ENCODE measurements at regions not wholly inside any gene's neighbourhood (a gene's known extent, or its start where the extent isn't known, plus 50 kb on each side); places are given as distances from the start of the nearest gene placed in this dataset.

DNA sequence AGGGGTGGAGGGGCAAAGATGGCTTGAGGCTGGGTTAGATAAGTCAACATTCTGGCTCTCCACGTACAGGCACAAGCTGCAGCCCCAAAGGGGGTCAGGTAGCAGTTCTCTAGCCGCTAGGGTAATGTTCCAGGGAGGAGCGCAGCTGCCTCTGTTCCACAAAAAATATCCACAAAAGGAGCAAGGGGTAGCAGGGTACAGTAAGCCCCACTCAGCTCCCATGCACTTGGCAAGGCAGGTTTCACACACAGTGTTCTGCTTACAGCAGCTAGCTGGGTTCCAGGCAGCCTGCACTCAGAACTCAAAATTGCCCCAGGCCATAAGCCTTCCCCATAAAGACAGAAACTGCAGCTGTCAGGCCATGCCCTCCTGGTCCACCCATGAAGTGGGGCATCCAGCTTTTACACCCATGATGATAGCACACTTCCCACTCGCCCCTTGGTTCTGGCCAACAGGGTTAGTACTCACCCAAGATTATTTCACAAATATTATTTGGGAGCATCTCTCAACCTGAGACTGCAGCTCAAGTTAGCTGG is 130.0 kb downstream of the CYSLTR2 start:
- in situ Hi-C loops (cut with MboI; ENCODE audit: low sequenced_read_pairs, unreplicated experiment) = no loop called here
- no peak for DNase-seq (ENCODE audit: low spot score)
- TF ChIP-seq, protein P1, sequence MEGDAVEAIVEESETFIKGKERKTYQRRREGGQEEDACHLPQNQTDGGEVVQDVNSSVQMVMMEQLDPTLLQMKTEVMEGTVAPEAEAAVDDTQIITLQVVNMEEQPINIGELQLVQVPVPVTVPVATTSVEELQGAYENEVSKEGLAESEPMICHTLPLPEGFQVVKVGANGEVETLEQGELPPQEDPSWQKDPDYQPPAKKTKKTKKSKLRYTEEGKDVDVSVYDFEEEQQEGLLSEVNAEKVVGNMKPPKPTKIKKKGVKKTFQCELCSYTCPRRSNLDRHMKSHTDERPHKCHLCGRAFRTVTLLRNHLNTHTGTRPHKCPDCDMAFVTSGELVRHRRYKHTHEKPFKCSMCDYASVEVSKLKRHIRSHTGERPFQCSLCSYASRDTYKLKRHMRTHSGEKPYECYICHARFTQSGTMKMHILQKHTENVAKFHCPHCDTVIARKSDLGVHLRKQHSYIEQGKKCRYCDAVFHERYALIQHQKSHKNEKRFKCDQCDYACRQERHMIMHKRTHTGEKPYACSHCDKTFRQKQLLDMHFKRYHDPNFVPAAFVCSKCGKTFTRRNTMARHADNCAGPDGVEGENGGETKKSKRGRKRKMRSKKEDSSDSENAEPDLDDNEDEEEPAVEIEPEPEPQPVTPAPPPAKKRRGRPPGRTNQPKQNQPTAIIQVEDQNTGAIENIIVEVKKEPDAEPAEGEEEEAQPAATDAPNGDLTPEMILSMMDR (IDR thresholded peaks at IDR 0.05; ENCODE audit: borderline replicate concordance, control extremely low read depth, extremely low read depth, insufficient read depth, missing control alignments) = no peak

DNA sequence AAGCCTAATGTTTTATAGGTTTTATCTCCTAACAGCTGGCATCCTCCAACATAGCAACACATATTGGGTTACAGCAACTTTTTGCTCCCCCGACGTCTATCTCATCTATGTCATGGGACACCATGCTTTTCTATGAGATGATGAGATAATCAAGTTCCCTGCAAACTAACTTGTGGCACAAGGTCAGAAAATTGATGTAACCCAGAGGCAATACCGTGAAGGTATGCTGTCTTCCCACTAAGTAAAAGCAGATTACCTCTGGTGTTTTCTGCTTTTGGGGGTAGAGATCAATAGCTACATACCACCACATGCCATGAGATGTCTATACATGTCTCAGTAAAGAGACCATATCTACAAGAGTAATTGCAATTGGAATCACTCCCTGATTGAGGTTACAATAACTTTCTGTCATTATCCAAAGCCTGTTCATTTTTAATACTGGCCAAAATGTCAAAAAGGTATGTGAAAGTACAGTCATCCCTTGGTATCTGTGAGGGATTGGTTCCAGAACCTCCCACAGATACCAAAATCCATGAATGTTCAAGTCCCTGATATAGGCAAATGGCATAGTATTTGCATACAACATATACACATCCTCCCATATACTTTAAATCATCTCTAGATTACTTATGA is 131.3 kb downstream of the CYSLTR2 start:
- TF ChIP-seq, protein P1 (IDR thresholded peaks at IDR 0.05; ENCODE audit: borderline replicate concordance, control extremely low read depth, extremely low read depth, insufficient read depth, missing control alignments) = no peak
- in situ Hi-C loops (cut with MboI; ENCODE audit: low sequenced_read_pairs, unreplicated experiment) = no loop called here

DNA sequence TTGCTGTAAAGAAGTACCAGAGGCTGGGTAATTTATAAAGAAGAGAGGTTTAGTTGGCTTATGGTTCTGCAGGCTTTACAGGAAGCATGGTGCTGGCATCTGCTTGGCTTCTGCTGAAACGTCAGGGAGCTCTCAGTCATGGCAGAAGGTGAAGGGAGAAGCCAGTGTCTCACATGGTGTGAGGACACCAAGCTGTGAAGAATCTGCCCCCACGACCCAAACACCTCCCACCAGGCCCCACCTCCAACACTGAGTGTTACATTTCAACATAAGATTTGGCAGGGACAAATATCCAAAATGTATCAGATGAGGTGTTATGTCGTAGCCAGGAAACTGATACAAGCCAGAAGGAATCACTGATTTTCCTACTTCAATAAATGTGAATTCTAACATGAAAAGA is 136.5 kb downstream of the CYSLTR2 start:
- TF ChIP-seq, protein P1 (IDR thresholded peaks at IDR 0.05; ENCODE audit: borderline replicate concordance, control extremely low read depth, extremely low read depth, insufficient read depth, missing control alignments) = no peak
- in situ Hi-C loops (cut with MboI; ENCODE audit: low sequenced_read_pairs, unreplicated experiment) = no loop called here
- no peak for DNase-seq (ENCODE audit: low spot score)

More for the DNA sequence above, 131.3 kb downstream of the CYSLTR2 start:
- no peak for DNase-seq (ENCODE audit: low spot score)

DNA sequence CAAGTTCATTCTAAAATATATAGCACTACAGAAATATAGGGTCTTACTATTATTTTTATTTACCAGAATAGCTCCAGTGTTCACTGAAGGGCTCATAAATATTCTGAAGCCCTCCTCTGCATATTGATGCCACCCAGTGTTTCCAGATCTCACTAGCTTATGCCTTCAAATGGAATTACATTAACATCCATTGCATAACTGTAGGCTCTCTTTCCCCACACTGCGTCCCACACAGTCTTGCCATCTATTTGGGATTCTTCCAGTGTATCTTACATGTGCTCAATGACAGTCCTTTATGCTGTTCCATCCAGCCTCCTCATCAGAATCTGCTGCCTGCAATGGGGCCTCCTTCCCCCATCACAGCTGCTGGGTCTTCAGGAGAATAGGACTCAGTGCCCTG is 137.2 kb downstream of the CYSLTR2 start:
- TF ChIP-seq, protein P1 (IDR thresholded peaks at IDR 0.05; ENCODE audit: borderline replicate concordance, control extremely low read depth, extremely low read depth, insufficient read depth, missing control alignments) = no peak
- no peak for DNase-seq (ENCODE audit: low spot score)
- in situ Hi-C loops (cut with MboI; ENCODE audit: low sequenced_read_pairs, unreplicated experiment) = no loop called here

DNA sequence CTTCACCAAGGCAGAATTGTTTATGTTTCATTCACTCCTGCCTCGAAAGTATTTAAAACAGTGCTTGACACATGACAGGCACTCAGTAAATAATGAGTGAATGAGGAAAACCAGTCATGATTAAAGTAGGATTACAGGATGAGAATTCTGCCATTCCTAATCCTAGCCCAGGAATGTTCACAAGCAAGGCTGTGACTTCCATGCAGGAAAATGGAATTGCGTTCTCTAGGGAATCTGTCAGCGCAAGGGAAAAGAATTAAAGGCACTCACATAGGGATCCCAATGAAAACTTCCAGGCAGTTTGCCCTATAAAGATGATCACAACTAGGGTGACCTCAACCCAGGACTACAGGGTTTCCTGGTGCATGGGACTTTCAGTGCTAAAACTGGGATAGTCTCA is 143.4 kb downstream of the CYSLTR2 start:
- TF ChIP-seq, protein P1 (IDR thresholded peaks at IDR 0.05; ENCODE audit: borderline replicate concordance, control extremely low read depth, extremely low read depth, insufficient read depth, missing control alignments) = no peak
- in situ Hi-C loops (cut with MboI; ENCODE audit: low sequenced_read_pairs, unreplicated experiment) = no loop called here
- no peak for DNase-seq (ENCODE audit: low spot score)

DNA sequence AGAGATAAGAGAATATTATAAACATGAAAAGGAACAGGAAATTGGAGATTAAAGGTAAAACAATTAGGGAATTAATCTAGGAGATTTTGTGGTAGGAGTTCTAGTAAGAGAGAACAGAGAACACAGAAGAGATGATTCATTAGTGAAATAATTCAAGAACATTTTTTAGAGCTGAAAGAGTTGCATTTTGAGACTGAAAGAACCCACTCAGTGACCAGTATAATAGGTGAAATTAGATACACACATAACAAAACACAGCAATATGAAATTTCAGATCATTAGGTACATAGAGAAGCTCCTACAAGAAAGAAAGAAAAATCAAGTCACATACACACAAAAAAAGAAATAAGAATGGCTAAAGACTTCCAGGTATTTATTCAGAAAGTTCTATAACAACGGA is 144.0 kb downstream of the CYSLTR2 start:
- DNase-seq (ENCODE audit: low spot score) = no peak
- TF ChIP-seq, protein P1 (IDR thresholded peaks at IDR 0.05; ENCODE audit: borderline replicate concordance, control extremely low read depth, extremely low read depth, insufficient read depth, missing control alignments) = no peak
- in situ Hi-C loops (cut with MboI; ENCODE audit: low sequenced_read_pairs, unreplicated experiment) = no loop called here

Measured in GM13976 (cell line).